Effector memory CD8-positive, alpha-beta T cell (primary cell): ENCODE measurements at regions not wholly inside any gene's neighbourhood (a gene's known extent, or its start where the extent isn't known, plus 50 kb on each side); places are given as distances from the start of the nearest gene placed in this dataset.

Experiments
- ATAC-seq: fragments of 150-1000 bp; cut with Tn5 transposase; replicated peaks from 2 replicates; pipeline ENCODE4 v1.10.0; 2021; ENCODE audit warnings: mild to moderate bottlenecking, moderate library complexity
- DNase-seq, 3 experiments: peaks; one replicate each; pipeline ENCODE4 v3.0.0; 2021
- H3K27ac Mint-ChIP-seq, 2 donors: one replicate each; pipeline ENCODE4 v1.8.0; 2022; ENCODE audit warnings: mild to moderate bottlenecking in 2 of 2, mixed read lengths in 2 of 2, moderate library complexity in 2 of 2
- H3K27me3 Mint-ChIP-seq, 2 donors: one replicate each; pipeline ENCODE4 v1.8.0; 2022; ENCODE audit warnings: mixed read lengths in 2 of 2
- H3K36me3 Mint-ChIP-seq: one replicate; pipeline ENCODE4 v1.8.0; 2022; ENCODE audit warnings: mild to moderate bottlenecking, moderate library complexity, mixed read lengths; ENCODE audit not compliant: insufficient read depth
- H3K4me1 Mint-ChIP-seq, 2 donors: one replicate each; pipeline ENCODE4 v1.8.0; 2022; ENCODE audit warnings: low read depth in 2 of 2, mixed read lengths in 2 of 2
- H3K4me3 Mint-ChIP-seq, 2 donors: one replicate each; pipeline ENCODE4 v1.8.0; 2022; ENCODE audit warnings: mild to moderate bottlenecking in 2 of 2, mixed read lengths in 2 of 2, moderate library complexity in 2 of 2
- H3K9me3 Mint-ChIP-seq, 2 donors: one replicate each; pipeline ENCODE4 v1.8.0; 2022; ENCODE audit warnings: mixed read lengths in 2 of 2

DNA sequence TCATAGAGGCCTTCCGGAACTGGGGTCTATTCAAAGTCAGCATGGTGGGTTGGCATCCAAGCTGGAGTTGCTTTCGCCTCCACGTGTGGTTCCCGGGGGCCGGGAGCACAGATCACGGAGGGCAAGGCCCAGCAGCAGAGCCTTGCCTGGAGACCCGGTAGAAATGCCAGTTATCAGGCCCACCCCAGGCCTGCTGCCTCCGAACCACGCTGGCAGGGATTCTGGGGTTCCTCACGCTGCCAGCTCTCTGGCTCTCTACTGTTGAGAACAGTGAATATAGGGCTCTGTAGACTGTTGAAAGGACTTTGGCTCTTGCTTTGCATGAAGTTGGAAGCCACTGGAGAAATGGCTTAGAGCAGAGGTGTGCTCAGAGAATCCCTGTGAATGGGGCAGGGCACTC, 127.5 kb downstream of the RIPK4 start:
- DNase-seq (no peak), ATAC-seq (no peak)
- Mint-ChIP-seq H3K27ac (no peak overlapping the region), H3K9me3 (no peaks in the 10 kb centered on the region), H3K36me3 (no peaks in the 10 kb centered on the region), H3K4me3 (no peak overlapping the region), H3K4me1 (no peaks in the 10 kb centered on the region), H3K27me3 (peaks cover 43% of the 10 kb centered on the region in 2 donors)

DNA sequence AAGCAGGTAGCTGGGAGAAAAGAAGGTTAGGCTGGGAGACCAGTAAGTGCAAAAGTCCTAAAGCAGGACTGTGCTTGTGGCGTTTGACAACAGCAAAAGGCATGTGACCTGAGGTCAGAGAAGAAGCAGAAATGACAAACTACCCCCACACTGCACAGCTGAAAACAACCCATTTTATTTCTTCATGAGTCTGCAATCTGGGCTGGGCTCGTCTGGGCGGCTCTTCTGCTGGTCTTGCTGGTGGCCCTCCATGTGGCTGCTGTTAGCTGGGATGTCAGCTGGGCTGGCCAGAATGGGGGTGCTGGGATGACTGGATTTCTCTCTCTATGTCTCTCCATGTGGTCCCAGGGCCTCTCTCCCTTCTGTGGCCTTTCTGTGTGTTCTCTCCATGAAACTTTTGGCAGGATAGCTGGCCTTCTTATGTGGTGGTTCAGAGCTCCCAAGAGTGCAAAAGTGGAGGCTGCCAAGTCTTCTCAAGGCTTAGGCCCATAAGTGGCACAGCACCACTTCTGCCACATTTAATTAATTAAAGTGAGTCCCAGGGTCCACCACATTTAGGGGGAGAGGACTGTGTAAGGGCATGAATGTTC, 128.6 kb downstream of the RIPK4 start:
- H3K9me3 Mint-ChIP-seq: no peaks in the 10 kb centered on the region
- H3K27ac Mint-ChIP-seq: no peak overlapping the region
- DNase-seq: no peak
- peaks cover 43% of the 10 kb centered on the region in 2 donors for H3K27me3 Mint-ChIP-seq
- H3K4me3 Mint-ChIP-seq: no peak overlapping the region
- H3K4me1 Mint-ChIP-seq: no peaks in the 10 kb centered on the region
- no peaks in the 10 kb centered on the region for H3K36me3 Mint-ChIP-seq
- ATAC-seq: no peak

DNA sequence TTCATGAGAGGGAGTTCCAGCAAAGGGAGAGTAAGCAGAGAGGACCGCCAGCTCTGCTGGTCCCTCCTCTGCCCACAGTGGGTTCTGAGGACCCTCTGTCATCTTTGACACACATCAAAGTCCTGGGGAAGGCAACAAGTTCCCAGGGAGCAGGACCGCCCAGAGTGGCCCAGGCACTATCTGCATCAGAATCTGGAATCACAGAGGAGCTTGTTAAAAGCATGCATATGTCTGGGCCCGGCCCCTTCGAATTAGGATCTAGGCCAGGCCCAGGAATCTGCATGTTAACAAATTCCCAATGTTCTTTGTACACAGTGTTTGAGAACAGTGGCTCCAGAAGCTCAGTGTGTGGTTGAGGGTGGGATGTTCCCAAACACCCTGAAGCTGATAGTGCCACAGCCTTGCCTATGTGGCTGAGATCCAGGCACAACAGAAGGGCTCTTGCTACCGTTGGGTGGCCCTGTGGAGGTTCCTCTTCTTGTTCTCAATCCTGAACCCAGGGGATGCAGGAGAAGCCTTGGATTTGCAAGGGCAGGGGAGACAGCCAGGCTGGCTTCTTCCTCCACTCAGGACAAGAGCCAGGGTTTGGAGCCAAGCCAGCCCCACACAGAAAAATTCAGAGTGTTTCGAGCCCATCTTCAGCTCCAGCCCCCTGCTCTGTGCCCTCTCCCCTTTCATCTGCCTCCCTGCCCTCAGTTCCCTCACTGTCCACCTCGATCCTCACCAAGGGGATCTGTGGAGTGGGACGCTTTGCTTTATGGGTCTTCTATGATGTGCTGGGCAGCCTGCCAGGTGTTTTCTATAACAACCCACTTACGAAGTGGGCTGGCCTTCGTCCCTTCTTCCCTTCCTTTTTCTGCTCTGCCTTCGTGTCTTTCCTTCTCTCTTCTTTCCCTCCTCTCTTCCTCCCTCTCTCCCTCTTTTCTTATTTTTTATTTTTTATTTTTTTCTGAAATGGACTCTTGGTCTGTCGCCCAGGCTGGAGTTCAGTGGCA, 129.0 kb upstream of the TMPRSS2 start:
- DNase-seq (no peak), ATAC-seq (no peak)
- H3K4me3 Mint-ChIP-seq: no peak overlapping the region
- H3K27ac Mint-ChIP-seq: no peak overlapping the region
- H3K36me3 Mint-ChIP-seq: no peaks in the 10 kb centered on the region
- no peaks in the 10 kb centered on the region for H3K4me1 Mint-ChIP-seq
- peaks cover 34% of the 10 kb centered on the region in 2 donors for H3K27me3 Mint-ChIP-seq
- H3K9me3 Mint-ChIP-seq: no peaks in the 10 kb centered on the region

DNA sequence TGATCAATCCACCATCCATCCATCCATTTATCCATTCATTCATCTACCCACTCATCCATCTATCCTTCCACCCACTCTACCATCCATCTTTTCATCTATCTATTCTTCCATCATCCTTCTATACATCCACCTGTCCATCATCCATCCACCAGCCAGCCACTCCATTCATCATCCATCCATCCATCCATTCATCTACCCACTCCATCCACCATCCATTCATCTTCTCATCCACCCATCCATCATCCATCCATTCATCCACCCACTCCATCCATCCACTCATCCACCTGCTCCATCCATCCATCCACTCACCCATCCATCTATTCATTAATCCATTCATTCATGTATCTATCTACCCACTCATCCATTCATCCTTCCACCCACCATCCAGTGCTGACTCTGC, 127.9 kb upstream of the TMPRSS2 start:
- DNase-seq: no peak
- no peak overlapping the region for H3K4me3 Mint-ChIP-seq
- no peak overlapping the region for H3K27ac Mint-ChIP-seq
- H3K27me3 Mint-ChIP-seq: peaks cover 30 to 31% of the 10 kb centered on the region in 2 donors
- H3K9me3 Mint-ChIP-seq: no peaks in the 10 kb centered on the region
- ATAC-seq: no peak
- no peaks in the 10 kb centered on the region for H3K36me3 Mint-ChIP-seq
- H3K4me1 Mint-ChIP-seq: no peaks in the 10 kb centered on the region

DNA sequence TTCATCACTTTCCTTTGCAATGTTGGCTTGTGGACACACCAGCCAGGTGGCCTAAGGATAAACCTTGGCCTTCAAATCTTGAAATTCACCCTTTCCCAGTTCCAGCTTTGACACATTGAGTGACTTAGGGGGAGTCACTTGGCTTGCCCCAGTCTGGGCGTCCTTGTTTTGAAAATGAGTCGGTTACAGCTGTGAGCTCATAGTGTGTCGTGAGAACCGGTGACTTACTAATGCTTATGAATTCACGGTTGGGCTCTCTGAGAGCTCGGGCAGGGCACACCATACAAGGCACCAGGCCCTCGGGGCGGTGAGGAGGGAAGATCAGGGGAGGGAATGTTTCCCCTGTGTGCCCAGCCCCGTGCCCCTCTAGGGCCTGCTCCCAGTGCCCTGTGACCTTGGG, 126.9 kb upstream of the TMPRSS2 start:
- H3K4me1 Mint-ChIP-seq: no peaks in the 10 kb centered on the region
- no peaks in the 10 kb centered on the region for H3K9me3 Mint-ChIP-seq

DNA sequence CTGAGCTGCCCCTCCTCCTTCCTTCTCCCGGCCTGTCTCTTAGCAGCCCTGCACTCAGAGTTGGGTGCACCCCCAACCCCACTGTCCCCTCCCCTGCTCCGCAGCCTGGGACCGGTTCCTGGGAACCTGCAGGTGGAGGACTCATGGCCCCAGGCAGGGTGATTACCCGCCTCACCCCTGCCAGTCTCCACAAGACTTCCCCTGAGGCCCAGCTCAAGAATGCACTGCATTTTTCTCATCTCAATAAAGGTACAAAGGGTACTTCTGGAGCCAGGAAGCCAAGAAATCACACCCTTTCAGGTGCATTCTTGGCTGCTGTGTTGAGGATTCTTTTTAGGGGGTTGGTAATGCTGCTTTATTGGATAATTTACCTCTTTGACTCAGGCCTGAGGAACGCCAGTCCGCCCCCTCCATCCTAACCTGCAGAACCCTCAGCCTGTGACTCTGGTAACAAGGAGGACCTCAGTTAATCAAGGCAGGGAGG, 126.3 kb upstream of the TMPRSS2 start:
- Mint-ChIP-seq H3K9me3 (no peaks in the 10 kb centered on the region), H3K27ac (no peak overlapping the region), H3K4me1 (no peaks in the 10 kb centered on the region), H3K27me3 (peaks cover 15 to 18% of the 10 kb centered on the region in 2 donors), H3K36me3 (no peaks in the 10 kb centered on the region), H3K4me3 (no peak overlapping the region)
- ATAC-seq (no peak), DNase-seq (no peak)

More for the DNA sequence above, 126.9 kb upstream of the TMPRSS2 start:
- H3K27ac Mint-ChIP-seq: no peak overlapping the region
- no peak for DNase-seq
- H3K4me3 Mint-ChIP-seq: no peak overlapping the region
- H3K27me3 Mint-ChIP-seq: peaks cover 21 to 23% of the 10 kb centered on the region in 2 donors
- H3K36me3 Mint-ChIP-seq: no peaks in the 10 kb centered on the region
- no peak for ATAC-seq

DNA sequence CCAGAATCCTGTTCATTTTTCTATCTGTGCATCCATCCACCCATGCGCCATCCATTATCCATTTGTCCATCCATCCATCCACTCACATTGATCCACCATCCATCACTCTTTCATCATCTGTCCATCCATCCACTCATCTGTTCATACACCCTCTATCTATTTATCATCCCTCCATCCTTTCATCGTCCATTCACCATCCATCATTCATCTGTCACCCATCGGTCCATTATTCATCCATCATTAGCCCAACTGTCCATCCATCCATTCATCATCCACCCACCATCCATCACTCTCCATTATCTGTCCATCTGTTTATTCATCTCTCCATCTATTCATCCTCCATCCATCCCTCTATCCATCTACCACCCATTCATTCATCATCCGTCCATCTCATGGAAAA, 125.7 kb upstream of the TMPRSS2 start:
- no peak overlapping the region for H3K27ac Mint-ChIP-seq
- ATAC-seq (no peak), DNase-seq (no peak)
- H3K4me1 Mint-ChIP-seq: no peaks in the 10 kb centered on the region
- H3K9me3 Mint-ChIP-seq: no peaks in the 10 kb centered on the region
- H3K27me3 Mint-ChIP-seq: peaks cover 16 to 21% of the 10 kb centered on the region in 2 donors
- H3K4me3 Mint-ChIP-seq: no peak overlapping the region
- peaks cover under 1% of the 10 kb centered on the region for H3K36me3 Mint-ChIP-seq

DNA sequence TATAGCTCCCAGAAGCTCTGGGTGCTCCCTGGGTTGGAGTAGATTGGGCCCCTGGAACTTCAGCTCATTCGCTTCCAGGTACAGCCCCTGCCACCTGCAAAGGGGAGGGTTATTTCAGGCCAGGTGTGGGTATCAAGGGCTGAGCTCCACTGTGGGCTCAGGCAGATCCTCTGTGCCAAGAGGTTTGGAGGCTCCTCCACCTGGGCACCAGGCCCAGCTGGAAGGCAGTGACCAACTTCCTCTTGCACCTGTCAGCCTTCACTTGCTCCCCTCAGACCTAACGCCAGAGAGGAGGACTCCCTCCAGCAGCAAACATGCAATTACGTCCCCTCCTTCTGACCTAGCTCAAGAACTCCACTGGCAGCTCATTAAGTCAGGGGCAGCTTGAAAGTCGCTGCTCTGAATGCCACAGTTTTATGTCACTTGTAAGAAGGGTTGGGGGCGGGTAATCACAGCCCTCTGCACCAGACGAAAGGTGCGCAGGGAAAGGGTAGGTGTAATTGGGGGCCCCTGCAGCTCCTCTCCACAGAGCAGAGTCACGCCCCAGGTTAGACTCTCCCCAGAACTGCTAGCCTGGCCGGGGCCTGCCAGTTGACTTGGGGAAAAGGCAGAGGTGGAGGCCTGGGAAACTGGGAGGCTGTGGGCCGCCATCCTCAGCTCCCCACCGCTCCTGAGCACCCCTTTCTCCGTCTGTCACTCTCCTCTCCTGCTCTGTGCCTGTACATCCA, 125.0 kb upstream of the TMPRSS2 start:
- Mint-ChIP-seq H3K4me3 (no peak overlapping the region), H3K36me3 (peaks cover 4% of the 10 kb centered on the region), H3K4me1 (no peaks in the 10 kb centered on the region), H3K9me3 (no peaks in the 10 kb centered on the region), H3K27me3 (peaks cover 23 to 27% of the 10 kb centered on the region in 2 donors), H3K27ac (no peak overlapping the region)
- ATAC-seq (no peak), DNase-seq (no peak)

DNA sequence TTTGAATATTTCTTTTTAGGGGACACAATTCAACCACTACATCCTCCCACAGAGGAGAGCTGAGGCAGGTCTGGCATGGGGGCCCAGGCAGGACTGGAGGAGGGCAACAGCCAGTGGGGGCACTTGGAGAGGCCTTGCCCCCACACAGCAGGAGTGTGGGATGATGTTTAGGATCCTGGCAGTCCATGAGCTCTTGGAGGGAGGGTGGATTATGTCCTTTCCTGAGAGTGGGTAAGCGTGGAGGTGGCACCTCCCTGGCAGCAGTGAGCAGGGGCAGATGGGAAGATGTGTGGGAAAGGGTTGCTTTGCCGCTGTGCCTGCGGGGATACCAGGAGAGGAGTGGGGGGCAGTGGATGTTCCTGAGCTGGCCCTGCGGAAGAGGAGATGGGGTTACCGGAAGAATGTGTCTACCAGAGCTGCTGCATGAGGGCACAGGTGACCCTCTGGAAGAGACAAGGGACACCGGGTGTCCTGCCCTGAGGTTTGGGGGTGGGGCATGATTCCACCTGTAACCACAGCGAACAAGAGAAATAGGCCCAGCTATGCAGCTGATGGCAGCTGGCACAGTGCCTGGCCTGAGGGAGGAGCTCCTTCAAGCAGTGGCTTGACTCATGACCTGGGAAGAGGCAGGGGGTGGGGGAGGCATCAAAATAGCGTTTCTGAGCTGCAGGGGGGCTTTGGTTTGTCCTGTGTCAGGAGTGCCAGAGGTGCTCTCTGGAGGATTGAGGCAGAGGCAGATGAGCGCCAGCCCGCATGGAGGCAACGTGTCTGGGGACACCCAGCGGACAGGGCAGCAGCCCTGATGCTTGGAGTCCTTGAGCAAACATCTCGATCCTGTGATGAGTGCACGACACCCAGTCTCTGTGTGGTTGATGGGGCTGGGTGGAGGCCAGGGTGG, 123.9 kb upstream of the TMPRSS2 start:
- H3K27ac Mint-ChIP-seq: no peak overlapping the region
- peaks cover 4% of the 10 kb centered on the region for H3K36me3 Mint-ChIP-seq
- H3K4me3 Mint-ChIP-seq: no peak overlapping the region
- ATAC-seq: no peak
- no peaks in the 10 kb centered on the region for H3K4me1 Mint-ChIP-seq
- H3K27me3 Mint-ChIP-seq: peaks cover 31 to 34% of the 10 kb centered on the region in 2 donors
- no peaks in the 10 kb centered on the region for H3K9me3 Mint-ChIP-seq
- DNase-seq: no peak

DNA sequence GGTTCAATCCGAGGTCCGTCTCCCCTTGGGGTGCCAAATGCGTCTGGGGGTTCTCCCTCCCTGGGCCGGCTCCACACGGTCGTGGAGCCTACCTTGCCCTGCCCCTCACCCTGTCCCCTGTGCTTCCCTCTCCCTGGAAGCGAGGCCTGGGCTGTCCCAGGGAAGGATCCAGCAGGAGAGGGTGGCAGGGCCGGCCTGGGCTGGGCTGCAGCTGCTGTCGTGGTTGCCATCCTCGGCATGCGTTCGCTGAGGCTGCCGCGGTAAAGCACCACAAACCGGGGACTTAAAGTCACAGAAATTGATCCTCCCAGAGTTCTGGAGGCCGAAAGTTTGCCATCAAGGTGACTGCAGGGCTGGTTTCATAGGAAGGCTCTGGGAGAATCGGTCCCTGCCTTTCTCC, 123.0 kb upstream of the TMPRSS2 start:
- DNase-seq (no peak), ATAC-seq (no peak)
- Mint-ChIP-seq H3K36me3 (peaks cover 4% of the 10 kb centered on the region), H3K4me1 (no peaks in the 10 kb centered on the region), H3K4me3 (no peak overlapping the region), H3K27me3 (peaks cover 35 to 37% of the 10 kb centered on the region in 2 donors), H3K27ac (no peak overlapping the region), H3K9me3 (no peaks in the 10 kb centered on the region)

DNA sequence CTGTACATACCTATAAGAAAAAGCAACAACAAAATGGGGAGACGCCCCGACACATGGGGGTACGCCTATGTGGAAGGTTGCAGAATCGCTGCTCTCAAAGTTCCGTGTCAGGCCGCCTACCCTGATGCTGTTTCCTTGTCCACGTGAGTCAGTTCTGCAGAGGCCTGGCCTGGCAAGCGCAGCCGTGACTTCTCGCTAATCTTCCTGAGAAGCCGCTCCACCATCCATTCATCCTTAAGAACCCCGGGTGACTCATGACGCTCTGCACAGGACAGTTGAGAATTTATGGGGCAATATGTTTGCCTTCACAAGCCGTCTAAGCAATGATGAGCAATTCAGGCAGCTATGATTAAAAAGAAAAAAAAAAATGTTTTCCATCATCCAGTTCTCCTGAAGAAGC, 122.3 kb upstream of the TMPRSS2 start:
- Mint-ChIP-seq H3K27ac (no peak overlapping the region), H3K4me3 (no peak overlapping the region), H3K4me1 (peaks cover 0 to 2% of the 10 kb centered on the region in 2 donors), H3K36me3 (peaks cover 4% of the 10 kb centered on the region), H3K27me3 (peaks cover 36 to 43% of the 10 kb centered on the region in 2 donors), H3K9me3 (no peaks in the 10 kb centered on the region)
- ATAC-seq (no peak), DNase-seq (no peak)

DNA sequence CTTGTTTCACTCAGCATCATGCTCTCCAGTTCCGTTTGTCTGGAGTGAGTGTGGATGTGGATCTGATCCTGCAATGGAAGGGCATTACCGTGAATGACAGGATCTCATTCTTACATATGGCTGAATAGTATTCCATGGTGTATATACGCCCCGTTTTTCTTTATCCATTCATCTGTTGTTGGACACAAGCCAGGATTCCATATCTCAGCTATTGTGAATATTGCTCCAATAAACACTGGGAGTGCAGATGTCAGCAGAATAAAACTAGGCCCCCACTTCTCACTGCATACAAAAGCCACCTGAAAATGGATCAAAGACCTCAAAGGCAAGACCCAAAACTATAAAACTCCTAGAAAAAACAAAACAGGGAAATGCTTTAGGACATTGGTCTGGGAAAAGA, 120.3 kb upstream of the TMPRSS2 start:
- no peak overlapping the region for H3K27ac Mint-ChIP-seq
- peaks cover 4% of the 10 kb centered on the region for H3K36me3 Mint-ChIP-seq
- DNase-seq (no peak), ATAC-seq (no peak)
- H3K27me3 Mint-ChIP-seq: peaks cover 46 to 62% of the 10 kb centered on the region in 2 donors
- H3K4me1 Mint-ChIP-seq: peaks cover 0 to 2% of the 10 kb centered on the region in 2 donors
- no peak overlapping the region for H3K4me3 Mint-ChIP-seq
- no peaks in the 10 kb centered on the region for H3K9me3 Mint-ChIP-seq

DNA sequence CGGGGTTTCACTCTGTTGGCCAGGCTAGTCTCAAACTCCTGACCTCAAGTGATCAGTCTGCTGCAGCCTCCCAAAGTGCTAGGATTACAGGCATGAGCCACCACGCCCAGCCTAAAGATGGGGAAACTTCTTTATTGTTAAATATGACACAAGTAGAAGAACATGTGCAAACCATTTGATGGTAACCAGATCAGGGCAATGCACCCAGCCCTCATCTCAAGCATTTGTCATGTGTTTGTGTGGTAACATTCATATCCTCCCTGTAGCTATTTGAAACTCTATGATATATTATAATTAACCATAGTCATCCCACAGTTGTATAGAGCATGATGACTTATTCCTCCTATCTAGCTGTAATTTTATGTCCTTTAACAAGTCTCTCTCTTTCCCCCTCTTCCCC, 119.5 kb upstream of the TMPRSS2 start:
- H3K27ac Mint-ChIP-seq: no peak overlapping the region
- DNase-seq (no peak), ATAC-seq (no peak)
- H3K9me3 Mint-ChIP-seq: no peaks in the 10 kb centered on the region
- H3K4me1 Mint-ChIP-seq: peaks cover 0 to 5% of the 10 kb centered on the region in 2 donors
- H3K27me3 Mint-ChIP-seq: peaks cover 52 to 70% of the 10 kb centered on the region in 2 donors
- H3K36me3 Mint-ChIP-seq: peaks cover 4% of the 10 kb centered on the region
- H3K4me3 Mint-ChIP-seq: no peak overlapping the region
